IMR-90 (cell line): ENCODE measurements at regions not wholly inside any gene's neighbourhood (a gene's known extent, or its start where the extent isn't known, plus 50 kb on each side); places are given as distances from the start of the nearest gene placed in this dataset.
"Not testable (repeated sequence)": the region's sequence is repeated elsewhere in the genome, so short reads cannot be mapped to it uniquely, and the experiment has no call there.

Experiments
- CTCF ChIP-seq: conservative IDR thresholded peaks from 2 replicates; pipeline ENCODE4 v1.5.1; 2012; ENCODE audit warnings: mild to moderate bottlenecking, low read depth, low read length, improper control_type of control experiment
- POLR2A ChIP-seq: IDR thresholded peaks from 2 replicates; pipeline ENCODE4 v1.6.1; 2012; ENCODE audit warnings: mild to moderate bottlenecking, low read depth, low read length

- not testable (repeated sequence) for TF ChIP-seq POLR2A, CTCF
Measured at GRCh38 chr20:25853718-25854388, 157.2 kb upstream of the ZNF337 start.
